HS-27A (cell line): ENCODE measurements at regions not wholly inside any gene's neighbourhood (a gene's known extent, or its start where the extent isn't known, plus 50 kb on each side); places are given as distances from the start of the nearest gene placed in this dataset.
"Not testable (repeated sequence)": the region's sequence is repeated elsewhere in the genome, so short reads cannot be mapped to it uniquely, and the experiment has no call there.

Experiments used
- DNase-seq: peaks from one replicate; pipeline ENCODE4 v3.0.0-alpha.2; 2012; ENCODE audit warnings: low read depth, missing footprints

DNA sequence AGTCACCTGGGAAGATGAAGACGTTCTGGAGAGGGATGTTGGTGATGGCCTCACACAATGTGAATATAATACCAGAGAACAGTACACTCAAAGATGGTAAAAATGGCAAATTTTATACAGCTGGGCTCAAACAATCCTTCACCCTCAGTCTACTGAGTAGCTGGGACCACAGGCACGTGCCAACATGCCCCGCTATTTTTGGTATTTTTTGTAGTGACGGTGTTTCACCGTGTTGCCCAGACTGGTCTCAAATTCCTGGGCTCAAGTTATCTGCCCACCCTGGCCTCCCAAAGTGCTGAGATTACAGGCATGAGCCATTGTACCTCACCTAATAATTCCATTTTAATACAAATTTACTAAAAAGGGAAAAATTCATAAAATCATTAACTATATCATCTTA is 280.3 kb upstream of the HSFY2 start:
- DNase-seq, result no peak

DNA sequence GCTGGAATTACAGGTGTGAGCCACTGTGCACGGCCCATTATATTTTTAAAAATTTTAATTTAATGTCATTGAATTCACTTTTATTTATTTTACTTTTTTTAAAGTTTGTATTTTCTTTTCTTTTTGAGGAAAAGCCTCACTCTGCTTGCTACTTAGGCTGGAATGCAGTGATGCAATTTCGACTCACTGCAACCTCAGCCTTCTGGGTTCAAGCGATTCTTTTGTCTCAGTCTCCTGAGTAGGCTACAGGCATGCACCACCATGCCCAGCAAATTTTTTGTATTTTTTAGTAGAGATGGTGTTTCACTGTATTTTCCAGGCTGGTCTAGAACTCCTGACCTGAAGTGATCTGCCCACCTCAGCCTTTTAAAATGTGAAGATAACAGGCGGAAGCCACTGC is 277.5 kb upstream of the HSFY2 start:
- DNase-seq, result no peak

DNA sequence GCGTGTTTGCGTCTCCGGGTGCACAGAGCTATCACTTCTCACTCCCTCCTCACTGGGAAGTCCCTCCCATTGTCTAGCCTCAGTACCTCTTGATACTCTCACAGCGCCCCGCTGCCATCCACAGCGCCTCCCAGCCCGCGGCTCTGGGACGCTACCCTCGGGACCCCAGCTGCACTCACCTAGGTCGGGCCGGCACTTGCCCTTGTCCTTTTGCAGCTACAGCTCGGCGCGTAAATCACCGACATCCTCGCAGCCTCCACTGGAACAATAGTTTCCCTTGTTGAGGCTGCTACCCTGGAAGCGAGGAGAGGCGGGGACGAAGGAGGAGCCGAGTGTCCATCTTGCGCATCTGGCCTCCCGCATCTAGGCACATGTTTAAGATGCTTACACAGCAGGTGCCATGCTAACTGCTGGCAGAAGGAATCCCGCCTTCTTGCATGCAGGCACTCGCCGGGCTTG is 269.5 kb upstream of the HSFY2 start:
- DNase-seq, result no peak

DNA sequence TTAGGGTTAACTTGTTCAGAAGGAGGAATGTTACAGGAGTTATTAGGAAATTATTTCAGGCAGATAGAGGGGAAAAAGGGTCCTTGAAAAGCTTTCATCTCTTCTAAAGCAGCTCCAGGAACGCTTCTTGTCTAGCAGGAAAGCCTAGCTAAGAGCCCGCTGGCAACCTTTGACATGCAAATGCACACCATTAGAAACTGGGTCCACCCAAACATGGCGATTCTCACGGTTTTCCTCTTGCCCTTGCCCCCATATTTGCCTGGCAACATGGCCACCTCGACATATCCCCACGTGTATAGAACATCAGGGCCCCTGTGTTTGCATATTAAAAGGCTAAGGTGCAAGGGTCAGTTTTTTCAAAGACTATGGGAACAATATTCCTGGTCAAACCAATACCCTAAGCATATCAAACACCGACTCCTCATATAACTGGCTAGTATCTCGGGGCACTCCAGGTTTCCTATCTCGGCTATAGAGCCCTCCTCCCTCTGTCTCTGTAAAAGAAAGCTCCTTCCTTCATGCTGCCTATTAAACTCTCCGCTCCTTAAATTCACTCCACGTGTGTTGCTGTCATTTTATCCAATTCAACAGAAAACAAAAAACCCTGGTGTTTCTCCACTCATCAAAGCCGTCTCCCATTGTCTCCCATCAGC is 268.9 kb upstream of the HSFY2 start:
- DNase-seq, result no peak

DNA sequence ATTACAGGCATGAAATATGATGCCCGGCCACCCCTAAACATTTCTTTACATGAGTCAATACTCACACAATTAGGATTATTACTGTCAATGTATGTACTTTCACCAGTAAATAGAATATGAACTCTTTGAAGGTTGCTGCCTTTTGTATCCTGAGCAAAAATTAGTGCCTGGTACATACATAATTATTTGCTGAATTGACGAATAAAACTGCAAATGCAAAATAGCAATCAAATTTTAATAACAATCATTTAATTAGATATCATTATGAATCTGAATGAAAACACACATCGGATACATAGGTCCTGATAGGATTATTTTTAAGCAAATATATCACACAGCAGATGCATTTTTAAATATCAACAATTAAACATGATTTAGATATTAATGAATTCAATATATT is 253.1 kb upstream of the HSFY2 start:
- no peak for DNase-seq

DNA sequence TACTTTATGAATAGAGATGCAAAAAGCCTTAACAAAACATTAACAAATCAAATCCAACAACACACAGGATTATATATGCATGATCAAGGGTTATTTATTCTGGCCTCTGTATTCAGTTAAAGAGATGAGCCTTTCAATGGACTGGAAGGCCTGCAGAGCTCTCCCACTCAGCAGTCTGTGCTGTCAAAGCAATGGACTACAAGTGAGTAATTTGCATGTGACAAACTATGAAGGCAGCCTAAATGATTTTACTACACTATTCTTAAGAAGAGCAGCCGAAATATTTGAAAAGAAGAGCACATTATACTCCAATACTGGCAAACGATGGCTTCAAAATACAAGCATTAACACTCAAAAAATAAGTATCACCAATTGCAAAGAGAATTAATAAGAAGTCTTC is 250.4 kb upstream of the HSFY2 start:
- no peak for DNase-seq

DNA sequence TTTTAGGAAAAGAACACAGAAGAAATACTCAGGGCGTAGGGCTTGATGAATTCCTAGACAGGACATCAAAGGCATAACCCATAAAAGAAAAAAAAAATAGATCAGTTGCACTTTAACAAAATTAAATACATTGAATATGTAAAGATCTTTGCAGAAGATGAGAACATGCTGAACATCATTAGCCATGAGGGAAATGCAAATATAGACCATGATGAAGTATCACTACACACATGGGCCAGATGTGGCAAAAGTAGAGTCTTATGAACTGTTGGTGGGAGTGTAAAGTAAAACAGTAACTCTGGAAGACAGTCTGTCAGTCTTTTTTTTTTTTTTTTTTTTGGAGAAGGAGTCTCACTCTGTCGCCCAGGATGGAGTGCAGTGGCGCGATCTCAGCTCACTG is 246.7 kb upstream of the HSFY2 start:
- DNase-seq, result no peak

DNA sequence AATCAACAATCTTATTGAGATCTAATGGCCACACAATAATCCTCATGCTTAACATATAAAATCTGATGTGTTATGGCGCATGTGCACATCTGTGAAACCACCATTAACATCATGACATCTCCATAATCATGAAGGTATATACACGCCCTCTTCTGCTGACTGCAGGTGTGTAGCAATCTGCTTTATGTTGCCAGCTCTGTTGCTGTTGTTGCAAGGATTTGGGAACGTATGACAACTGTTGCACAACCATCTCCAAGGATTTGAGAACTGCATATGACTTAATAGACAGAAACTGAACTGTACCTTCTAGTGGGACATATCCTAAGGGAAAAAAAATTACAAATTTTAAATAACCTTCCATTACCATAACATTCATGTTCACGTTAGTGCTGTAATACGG is 243.5 kb upstream of the HSFY2 start:
- no peak for DNase-seq

DNA sequence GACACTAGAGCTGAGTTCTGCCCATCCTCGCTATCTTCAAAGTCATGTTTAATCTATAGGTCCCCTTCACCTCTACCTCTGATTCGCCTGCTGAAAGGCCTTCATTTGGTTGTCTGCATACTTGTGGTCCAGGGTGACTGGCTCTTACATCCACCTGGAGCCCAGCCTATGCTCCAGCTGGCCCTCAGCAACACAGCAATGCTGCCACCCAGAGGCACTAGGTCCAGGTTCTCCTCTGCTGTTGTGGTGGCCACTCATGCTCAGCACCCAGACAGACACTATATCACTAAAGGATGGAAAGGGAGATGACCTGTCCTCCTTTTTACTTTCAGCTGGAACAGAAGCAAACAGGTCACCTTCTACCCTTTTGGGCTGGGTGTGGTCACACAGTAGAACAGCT is 242.3 kb upstream of the HSFY2 start:
- peak; percentile 1 for DNase-seq

DNA sequence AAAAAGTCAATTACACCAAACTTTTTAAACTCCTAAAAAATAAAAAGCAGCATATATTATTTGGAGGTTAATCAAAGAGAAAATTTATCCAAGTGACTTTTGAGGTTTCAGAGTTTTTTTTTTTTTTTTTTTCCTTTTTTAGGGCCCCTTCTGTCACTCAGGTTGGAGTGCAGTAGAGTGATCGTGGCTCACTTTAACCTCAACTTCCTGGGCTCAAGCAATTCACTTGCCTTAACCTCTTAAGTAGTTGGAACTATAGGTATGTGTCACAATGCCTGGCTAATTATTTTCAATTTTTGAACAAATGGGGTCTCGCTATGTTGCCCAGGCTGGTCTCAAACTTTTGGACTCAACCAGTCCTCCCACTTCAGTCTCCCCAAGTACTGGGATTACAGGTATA is 241.7 kb upstream of the HSFY2 start:
- DNase-seq, result no peak

DNA sequence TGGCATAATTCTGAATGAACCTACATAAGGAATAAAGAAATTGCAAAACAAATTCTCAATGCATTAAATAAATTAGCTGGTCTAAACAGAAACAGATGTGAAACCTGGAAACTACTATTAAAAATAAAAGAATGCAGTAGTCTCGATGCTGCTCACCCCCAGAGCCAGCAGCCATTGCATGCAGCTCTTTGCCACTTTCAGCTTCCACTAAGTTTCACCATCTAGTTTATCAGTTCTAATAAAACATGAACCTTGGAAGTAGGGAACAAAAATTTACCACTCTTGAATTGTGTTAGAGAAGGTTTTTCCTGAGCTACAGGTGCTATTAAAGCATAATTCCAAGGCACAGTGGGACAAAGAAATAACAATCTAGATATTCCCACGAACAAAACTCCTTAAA is 239.4 kb upstream of the HSFY2 start:
- no peak for DNase-seq

DNA sequence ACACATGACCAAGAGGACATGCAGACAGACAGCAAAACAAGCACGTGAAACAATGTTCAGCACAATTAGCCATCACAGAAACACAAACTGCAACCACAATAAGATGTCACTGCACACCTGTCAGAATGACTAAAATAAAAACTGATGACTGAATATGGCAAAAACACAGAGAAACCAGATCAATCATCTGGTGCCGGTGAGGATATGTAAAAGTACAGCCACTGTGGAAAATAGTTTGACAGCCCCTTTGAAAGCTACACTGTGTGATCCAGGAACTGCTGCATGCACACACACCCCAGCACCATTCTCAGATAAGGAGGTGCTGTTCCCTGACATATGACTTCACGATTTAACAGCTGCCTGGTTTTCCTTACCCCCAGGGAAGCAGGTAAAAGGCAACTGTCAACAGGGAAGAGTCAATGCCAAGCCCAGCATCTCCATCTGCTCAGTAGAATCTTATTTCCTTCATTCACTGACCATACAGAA is 238.1 kb upstream of the HSFY2 start:
- no peak for DNase-seq

DNA sequence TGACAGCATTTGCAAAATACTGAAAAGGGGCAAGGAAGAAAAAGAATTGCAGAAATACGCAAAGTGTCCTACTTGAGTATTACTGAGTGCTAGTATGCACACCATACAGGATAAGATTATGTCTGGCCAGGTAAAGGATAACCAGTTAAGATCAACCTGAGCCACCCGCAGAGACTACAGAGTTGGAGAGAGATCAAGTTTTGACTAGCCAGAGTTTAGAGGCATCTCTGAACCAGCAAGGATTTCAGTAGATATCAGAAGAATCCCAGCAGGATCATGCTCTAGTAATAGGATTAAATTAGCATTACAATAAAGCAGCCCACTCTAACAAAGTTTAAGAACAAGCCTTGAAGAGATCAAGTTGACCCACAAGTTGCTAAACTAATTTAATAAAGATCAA is 232.7 kb upstream of the HSFY2 start:
- no peak for DNase-seq

DNA sequence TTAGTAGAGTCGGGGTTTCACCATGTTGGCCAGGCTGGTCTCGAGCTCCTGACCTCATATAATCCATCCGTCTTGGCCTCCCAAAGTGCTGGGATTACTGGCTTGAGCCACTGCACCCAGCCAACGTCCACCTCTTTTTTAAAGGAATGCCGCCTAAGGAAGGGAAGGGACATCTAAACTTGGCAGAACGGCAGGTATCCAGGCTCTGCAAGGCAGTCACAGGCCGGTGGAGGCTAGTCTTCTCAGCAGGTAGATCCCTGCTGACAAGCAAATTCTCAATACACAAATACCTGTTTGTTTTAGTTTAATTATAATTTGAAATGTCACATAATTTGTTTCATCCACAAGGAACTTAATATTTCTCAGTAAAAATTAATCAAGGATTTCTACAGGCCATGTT is 232.0 kb upstream of the HSFY2 start:
- no peak for DNase-seq

DNA sequence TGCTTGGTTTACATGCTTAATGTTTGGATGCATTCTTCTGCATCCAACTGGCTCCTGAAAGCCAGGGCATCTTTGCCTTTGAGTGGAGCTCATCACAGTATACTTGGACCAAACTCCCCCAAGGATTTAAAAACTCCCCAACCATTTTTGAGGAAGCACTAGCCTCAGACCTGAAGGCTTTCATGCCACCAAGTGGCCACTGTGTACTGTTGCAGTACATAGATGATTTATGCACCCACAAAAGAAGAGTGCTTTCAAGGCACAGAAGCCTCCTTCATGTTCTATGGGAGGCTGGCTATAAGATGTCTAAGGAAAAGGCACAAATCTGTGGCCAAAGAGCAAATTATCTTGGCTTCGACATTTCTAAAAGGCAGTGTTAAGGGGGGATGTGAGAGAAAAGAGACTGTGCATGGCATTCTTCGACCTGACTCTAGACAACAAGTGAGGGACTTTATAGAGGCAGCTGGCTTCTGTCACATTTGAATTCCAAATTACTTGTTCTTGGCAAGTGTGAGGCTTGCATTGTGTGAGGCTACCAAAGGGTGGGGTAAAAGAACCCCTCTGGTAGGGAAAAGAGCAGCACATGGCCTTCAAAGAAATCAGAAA is 224.2 kb upstream of the HSFY2 start:
- no peak for DNase-seq

DNA sequence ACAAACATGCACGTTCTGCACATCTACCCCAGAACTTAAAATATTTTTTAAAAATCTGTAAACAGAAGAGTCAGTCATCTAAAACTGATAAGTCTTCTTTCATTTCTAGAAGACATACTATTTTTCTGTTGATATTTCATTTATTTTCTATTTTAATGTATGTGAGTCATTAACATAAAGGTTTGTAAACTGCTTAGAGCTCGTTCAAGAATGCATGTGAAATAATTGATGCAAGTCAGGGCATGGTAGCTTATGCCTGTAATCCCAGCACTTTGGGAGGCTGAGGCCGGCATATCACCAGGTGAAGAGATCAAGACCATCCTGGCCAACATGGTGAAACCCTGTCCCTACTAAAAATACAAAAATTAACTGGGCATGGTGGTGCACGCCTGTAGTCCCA is 219.9 kb upstream of the HSFY2 start:
- no peak for DNase-seq

DNA sequence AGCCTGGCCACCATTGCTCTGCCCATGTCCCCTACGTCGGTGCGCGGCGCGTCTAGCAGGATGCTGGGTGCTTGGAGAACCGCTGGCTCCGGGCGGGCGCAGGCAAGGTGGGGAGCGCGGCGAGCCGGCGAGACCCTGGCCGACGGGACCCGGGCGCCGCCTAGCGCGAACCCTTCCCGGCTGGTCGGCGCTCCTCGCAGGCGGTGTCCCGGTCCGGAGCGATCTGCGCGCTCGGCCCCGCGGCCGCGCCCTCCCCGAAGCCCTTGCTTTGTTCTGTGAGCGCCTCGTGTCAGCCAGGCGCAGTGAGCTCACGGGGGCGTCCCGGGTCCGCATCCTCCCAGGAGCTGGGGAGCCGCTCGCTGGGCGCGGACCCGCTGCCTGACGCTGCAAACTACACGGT is 219.1 kb upstream of the HSFY2 start:
- DNase-seq, result not testable (repeated sequence)

DNA sequence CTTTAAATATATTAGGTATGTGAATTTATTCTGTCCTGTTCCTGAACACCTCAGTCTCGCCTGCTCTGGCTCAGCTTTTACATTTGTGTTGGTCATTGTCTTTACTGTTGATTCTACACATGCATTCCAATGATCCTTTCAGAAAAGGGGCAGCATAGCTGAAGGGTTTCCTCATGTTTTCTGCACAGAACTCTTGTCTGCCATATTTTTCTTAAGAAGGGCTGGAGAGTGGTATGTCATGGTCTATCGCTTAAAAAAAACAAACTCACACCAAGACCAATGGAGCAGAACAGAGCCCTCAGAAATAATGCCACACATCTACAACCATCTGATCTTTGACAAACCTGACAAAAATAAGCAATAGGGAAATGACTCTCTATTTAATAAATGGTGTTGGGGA is 215.8 kb upstream of the HSFY2 start:
- no peak for DNase-seq

DNA sequence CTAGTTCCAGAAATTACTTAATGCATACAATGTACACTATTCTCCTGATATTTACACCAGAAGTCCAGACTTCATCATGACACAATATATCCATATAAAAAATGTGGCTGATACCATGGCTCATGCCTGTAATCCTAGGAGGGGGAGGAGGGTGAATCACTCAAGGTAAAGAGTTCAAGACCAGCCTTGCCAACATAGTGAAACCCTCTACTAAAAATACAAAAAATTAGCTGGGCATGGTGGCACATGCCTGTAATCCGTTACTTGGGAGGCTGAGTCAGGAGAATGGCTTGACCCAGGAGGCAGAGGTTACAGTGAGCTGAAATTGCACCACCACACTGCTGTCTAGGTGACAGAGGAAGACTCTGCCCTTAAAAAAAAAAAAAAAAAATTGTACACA is 192.5 kb upstream of the HSFY2 start:
- DNase-seq, result no peak

DNA sequence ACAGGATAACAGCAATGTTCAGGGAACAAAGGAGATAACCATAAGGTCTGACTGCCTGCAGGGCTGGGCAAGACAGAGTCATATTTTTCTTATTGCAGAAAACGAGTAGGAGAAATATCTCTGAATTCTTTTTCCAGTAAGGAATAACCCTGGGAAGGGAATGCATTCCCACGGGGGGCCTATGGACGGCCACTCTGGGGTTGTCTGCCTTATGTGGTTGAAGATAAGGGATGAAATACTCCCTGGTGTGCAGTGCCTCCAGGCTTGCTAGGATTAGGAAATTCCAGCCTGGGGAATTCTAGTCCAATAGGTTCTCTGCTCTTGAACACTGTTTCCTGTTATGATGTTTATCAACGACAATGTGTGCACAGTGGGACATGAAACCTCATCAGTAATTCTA is 185.3 kb upstream of the HSFY2 start:
- DNase-seq, result no peak

DNA sequence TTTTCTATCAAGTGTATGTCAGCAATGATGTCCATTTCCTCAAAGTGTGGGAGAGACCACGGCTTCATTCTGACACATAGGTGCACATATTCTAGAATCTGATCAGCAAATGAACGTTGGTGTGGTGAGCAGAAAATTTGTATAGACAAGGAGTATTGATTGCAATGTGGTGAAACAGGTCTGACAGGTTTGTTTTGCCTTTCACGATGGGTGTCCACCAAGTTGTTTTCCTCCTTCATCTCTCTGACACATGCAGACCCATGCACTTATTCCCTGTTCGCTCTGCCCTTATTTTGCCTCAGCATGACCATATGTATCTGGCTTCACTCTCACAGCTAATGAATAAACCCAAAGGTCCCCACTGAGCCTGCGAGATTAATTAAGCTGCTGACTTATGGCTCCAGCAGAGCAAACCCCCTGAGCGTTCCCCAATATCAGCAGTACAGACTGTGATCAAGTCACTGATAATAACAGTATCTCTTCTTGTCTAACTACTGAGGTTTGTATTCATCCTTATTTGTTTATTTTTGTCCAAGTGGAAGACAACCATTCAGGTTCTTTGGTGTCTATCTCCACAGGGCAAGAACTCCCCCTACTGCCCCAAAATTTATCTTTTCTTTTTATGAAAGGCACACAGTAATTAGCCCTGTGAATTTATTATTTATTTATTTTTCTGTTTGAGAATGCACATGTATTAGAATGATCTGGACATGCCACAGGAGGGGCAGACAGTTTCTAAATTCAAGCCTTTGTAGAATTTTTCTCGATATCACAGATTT is 178.3 kb upstream of the HSFY2 start:
- no peak for DNase-seq

DNA sequence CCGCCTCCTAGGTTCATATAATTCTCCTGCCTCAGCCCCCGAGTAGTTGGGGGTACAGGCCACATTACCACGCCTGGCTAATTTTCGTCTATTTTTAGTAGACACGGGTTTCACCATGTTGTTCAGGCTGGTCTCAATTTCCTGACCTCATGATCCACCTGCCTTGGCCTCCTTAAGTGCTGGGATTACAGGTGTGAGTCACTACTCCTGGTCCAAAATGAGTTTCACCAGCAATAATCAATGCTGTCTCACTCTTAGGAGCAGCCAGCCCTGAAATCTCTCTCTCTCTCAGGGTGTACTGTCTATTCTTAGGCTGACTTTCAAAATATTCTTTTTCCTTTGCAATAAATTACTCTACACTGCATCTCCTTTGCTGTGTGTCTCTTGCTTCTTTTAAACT is 177.5 kb upstream of the HSFY2 start:
- DNase-seq, result no peak

DNA sequence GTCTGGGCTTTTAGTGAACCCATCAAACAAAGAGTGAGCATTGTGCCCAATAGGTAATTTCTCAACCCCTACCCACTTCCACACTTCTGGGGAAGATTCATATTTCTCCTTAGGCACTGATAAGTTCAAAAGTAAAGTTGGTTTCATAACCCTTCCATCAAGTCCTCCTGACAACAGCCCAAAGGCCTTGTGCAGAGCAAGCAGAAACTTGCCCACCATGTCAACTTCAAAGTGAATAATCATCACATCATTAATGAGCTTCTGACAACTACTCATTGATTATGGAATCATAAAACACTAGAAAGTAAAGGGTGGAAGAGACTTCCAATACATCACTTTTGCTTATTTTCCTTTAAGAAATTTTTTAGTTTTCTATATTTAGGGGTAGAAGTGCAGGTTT is 163.3 kb upstream of the HSFY2 start:
- no peak for DNase-seq
